Endodermal cell (in vitro differentiated cells): ENCODE measurements at regions not wholly inside any gene's neighbourhood (a gene's known extent, or its start where the extent isn't known, plus 50 kb on each side); places are given as distances from the start of the nearest gene placed in this dataset.

Experiments
- DNase-seq: peaks from one replicate; pipeline ENCODE4 v3.0.0-alpha.2; 2017
- H3K27ac ChIP-seq: 2 replicates; pipeline ENCODE4 v1.5.1; 2013; ENCODE audit warnings: mild to moderate bottlenecking, low read depth, low read length, moderate library complexity
- H3K27me3 ChIP-seq: 2 replicates; pipeline ENCODE4 v1.6.1; 2013; ENCODE audit warnings: mild to moderate bottlenecking, low read length, moderate library complexity; ENCODE audit not compliant: insufficient read depth, control insufficient read depth, poor library complexity, severe bottlenecking
- H3K36me3 ChIP-seq: 2 replicates; pipeline ENCODE4 v1.7.0; 2013; ENCODE audit warnings: mild to moderate bottlenecking, low read length, moderate library complexity; ENCODE audit not compliant: control insufficient read depth, insufficient read depth
- H3K4me1 ChIP-seq: one replicate; pipeline ENCODE4 v1.7.0; 2013; ENCODE audit warnings: low read length; ENCODE audit not compliant: control insufficient read depth, insufficient read depth
- H3K4me3 ChIP-seq: 2 replicates; pipeline ENCODE4 v1.5.1; 2013; ENCODE audit warnings: mild to moderate bottlenecking, low read length, moderate library complexity
- H3K9ac ChIP-seq: 2 replicates; pipeline ENCODE4 v1.6.1; 2013; ENCODE audit warnings: mild to moderate bottlenecking, low read length, moderate library complexity; ENCODE audit not compliant: poor library complexity, severe bottlenecking; ENCODE audit errors: extremely low read depth
- H3K9me3 ChIP-seq: 2 replicates; pipeline ENCODE4 v1.6.1; 2013; ENCODE audit warnings: mild to moderate bottlenecking, low read length, moderate library complexity; ENCODE audit not compliant: control insufficient read depth
- H3K27ac Mint-ChIP-seq: 2 replicates; pipeline ENCODE4 v1.8.0; 2020; ENCODE audit warnings: mixed read lengths
- H3K27me3 Mint-ChIP-seq: 2 replicates; pipeline ENCODE4 v1.8.0; 2021; ENCODE audit warnings: mild to moderate bottlenecking, mixed read lengths; ENCODE audit not compliant: insufficient read depth
- H3K36me3 Mint-ChIP-seq: 2 replicates; pipeline ENCODE4 v1.8.0; 2020; ENCODE audit warnings: low read depth, mixed read lengths
- H3K4me1 Mint-ChIP-seq: 2 replicates; pipeline ENCODE4 v1.8.0; 2020; ENCODE audit warnings: mixed read lengths
- H3K4me3 Mint-ChIP-seq: 2 replicates; pipeline ENCODE4 v1.8.0; 2020; ENCODE audit warnings: mild to moderate bottlenecking, moderate library complexity, mixed read lengths
- H3K9me3 Mint-ChIP-seq: 2 replicates; pipeline ENCODE4 v1.8.0; 2020; ENCODE audit warnings: mild to moderate bottlenecking, mixed read lengths
- CTCF ChIP-seq: fragments of 200-600 bp; sonication (generic); conservative IDR thresholded peaks from 2 replicates; pipeline ENCODE4 v1.5.0; 2021; ENCODE audit warnings: antibody characterized with exemption, mild to moderate bottlenecking
- WGBS, 2 experiments: methylation state at CpG; one replicate each; pipeline versions ENCODE4 v1.1.5 to v1.1.7; 2013; ENCODE audit warnings: missing lambda C conversion rate in 2 of 2, mixed read lengths in 1 of 2; ENCODE audit not compliant: insufficient coverage in 1 of 2, insufficient read length in 1 of 2; 5-methylcytosine and 5-hydroxymethylcytosine counted together

- WGBS, 2 experiments: 100% methylated on average over 2 of the region's 2 CpGs; no CpG with 5 or more reads in 1 of the 2 experiments
- no peak for TF ChIP-seq CTCF
- peak overlapping the region; percentile 9 for H3K4me3 ChIP-seq
- no peaks in the 10 kb centered on the region for H3K27me3 ChIP-seq
- no peak overlapping the region for H3K27ac Mint-ChIP-seq
- H3K9me3 ChIP-seq: peaks cover 54% of the 10 kb centered on the region
- H3K9me3 Mint-ChIP-seq: peaks cover 10% of the 10 kb centered on the region
- no peak overlapping the region for H3K9ac ChIP-seq
- peaks cover 94% of the 10 kb centered on the region for H3K36me3 ChIP-seq
- H3K4me1 ChIP-seq: peaks cover 6% of the 10 kb centered on the region
- H3K4me1 Mint-ChIP-seq: peaks cover 22% of the 10 kb centered on the region
- no peaks in the 10 kb centered on the region for H3K27me3 Mint-ChIP-seq
- no peak for DNase-seq
- no peak overlapping the region for H3K27ac ChIP-seq
- no peak overlapping the region for H3K4me3 Mint-ChIP-seq
- H3K36me3 Mint-ChIP-seq: peaks cover 77% of the 10 kb centered on the region
Observed at GRCh38 chr12:22893878-22894277, 268.9 kb downstream of the ETNK1 start.

GRCh38 chr12:22899184-22899583 lies 274.2 kb downstream of the ETNK1 start:
- Histone ChIP-seq H3K4me1 (no peaks in the 10 kb centered on the region), H3K4me3 (peak overlapping the region; percentile 43), H3K27me3 (no peaks in the 10 kb centered on the region), H3K9ac (no peak overlapping the region), H3K9me3 (peaks cover 70% of the 10 kb centered on the region), H3K27ac (no peak overlapping the region), H3K36me3 (peaks cover 77% of the 10 kb centered on the region)
- Mint-ChIP-seq H3K4me1 (peaks cover 8% of the 10 kb centered on the region), H3K4me3 (no peak overlapping the region), H3K36me3 (peaks cover 80% of the 10 kb centered on the region), H3K9me3 (peaks cover 42% of the 10 kb centered on the region), H3K27ac (peak overlapping the region; percentile 15), H3K27me3 (no peaks in the 10 kb centered on the region)
- 83 to 91% methylated on average over 1 to 3 of the region's 4 CpGs for WGBS, 2 experiments
- no peak for DNase-seq
- TF ChIP-seq CTCF: no peak

- no peak for TF ChIP-seq CTCF
- peaks cover 52% of the 10 kb centered on the region for H3K9me3 Mint-ChIP-seq
- H3K9ac ChIP-seq: no peak overlapping the region
Observed at GRCh38 chr12:22900401-22900800, 275.4 kb downstream of the ETNK1 start.

More at GRCh38 chr12:22900401-22900800, 275.4 kb downstream of the ETNK1 start:
- Mint-ChIP-seq H3K4me3 (no peak overlapping the region), H3K27ac (no peak overlapping the region), H3K4me1 (peaks cover 9% of the 10 kb centered on the region), H3K27me3 (no peaks in the 10 kb centered on the region), H3K36me3 (peaks cover 83% of the 10 kb centered on the region)
- Histone ChIP-seq H3K27ac (no peak overlapping the region), H3K4me1 (no peaks in the 10 kb centered on the region), H3K27me3 (no peaks in the 10 kb centered on the region), H3K36me3 (peaks cover 81% of the 10 kb centered on the region), H3K9me3 (peaks cover 81% of the 10 kb centered on the region), H3K4me3 (no peak overlapping the region)
- no peak for DNase-seq
